ENCODE measurements at regions not wholly inside any gene's neighbourhood (a gene's known extent, or its start where the extent isn't known, plus 50 kb on each side); places are given as distances from the start of the nearest gene placed in this dataset.

GRCh38 chr1:211882381-211883004, 51.9 kb upstream of the LPGAT1 start:
- TF ChIP-seq CTCF (IDR thresholded peaks at IDR 0.05): no peak
- no peak for TF ChIP-seq POLR2A (IDR thresholded peaks at IDR 0.05)

Measured in thyroid gland (tissue), 4 donors.